HG03095 (cell line): ENCODE measurements at regions not wholly inside any gene's neighbourhood (a gene's known extent, or its start where the extent isn't known, plus 50 kb on each side); places are given as distances from the start of the nearest gene placed in this dataset.

Experiments
- ATAC-seq: cut with Tn5 transposase; IDR thresholded peaks from one replicate; pipeline ENCODE4 v1.9.1; 2021; ENCODE audit warnings: moderate library complexity; ENCODE audit not compliant: unreplicated experiment

GRCh38 chr2:9085353-9085752, 81.9 kb upstream of the MBOAT2 start:
- no peak for ATAC-seq

GRCh38 chr2:9083287-9083686, 79.8 kb upstream of the MBOAT2 start:
- no peak for ATAC-seq

GRCh38 chr2:9082158-9082557, 78.7 kb upstream of the MBOAT2 start:
- no peak for ATAC-seq

GRCh38 chr2:9081750-9082149, 78.3 kb upstream of the MBOAT2 start:
- ATAC-seq, result no peak

GRCh38 chr2:9078405-9078804, 74.9 kb upstream of the MBOAT2 start:
- no peak for ATAC-seq

GRCh38 chr2:9077691-9078090, 74.2 kb upstream of the MBOAT2 start:
- ATAC-seq, result no peak

- no peak for ATAC-seq
These were observed 73.3 kb upstream of the MBOAT2 start for GRCh38 chr2:9076755-9077154.

GRCh38 chr2:9076210-9076609, 72.7 kb upstream of the MBOAT2 start:
- no peak for ATAC-seq

GRCh38 chr2:9074930-9075329, 71.4 kb upstream of the MBOAT2 start:
- ATAC-seq, result no peak

- no peak for ATAC-seq
These were observed 68.2 kb upstream of the MBOAT2 start for GRCh38 chr2:9071584-9072124.

GRCh38 chr2:9071032-9071431, 67.5 kb upstream of the MBOAT2 start:
- no peak for ATAC-seq

GRCh38 chr2:9069543-9069942, 66.1 kb upstream of the MBOAT2 start:
- ATAC-seq, result no peak

- no peak for ATAC-seq
These were observed 62.4 kb upstream of the MBOAT2 start for GRCh38 chr2:9065901-9066300.

GRCh38 chr2:9063023-9063606, 59.6 kb upstream of the MBOAT2 start:
- ATAC-seq, result no peak

- no peak for ATAC-seq
These were observed 57.3 kb upstream of the MBOAT2 start for GRCh38 chr2:9060819-9061218.

GRCh38 chr2:9057939-9058761, 54.7 kb upstream of the MBOAT2 start:
- ATAC-seq, result no peak

- no peak for ATAC-seq
These were observed 52.0 kb upstream of the MBOAT2 start for GRCh38 chr2:9055471-9055870.

- ATAC-seq, result no peak
These were observed 50.0 kb upstream of the MBOAT2 start for GRCh38 chr2:9053534-9053931.
